ENCODE measurements at regions not wholly inside any gene's neighbourhood (a gene's known extent, or its start where the extent isn't known, plus 50 kb on each side); places are given as distances from the start of the nearest gene placed in this dataset.

GRCh38 chr9:108545436-108545835, 310.4 kb downstream of the ACTL7B start:
- DNase-seq: no peak

- no peak for DNase-seq
Observed at GRCh38 chr9:108544866-108545265, 310.9 kb downstream of the ACTL7B start.

- no peak for DNase-seq
Observed at GRCh38 chr9:108543251-108543778, 312.5 kb downstream of the ACTL7B start.

GRCh38 chr9:108537756-108538155, 318.0 kb downstream of the ACTL7B start:
- no peak for DNase-seq

GRCh38 chr9:108536836-108537601, 318.8 kb downstream of the ACTL7B start:
- no peak for DNase-seq

- no peak for DNase-seq
Observed at GRCh38 chr9:108535526-108535925, 320.3 kb downstream of the ACTL7B start.

GRCh38 chr9:108534741-108535140, 321.0 kb downstream of the ACTL7B start:
- DNase-seq: no peak

GRCh38 chr9:108530141-108530540, 325.6 kb downstream of the ACTL7B start:
- DNase-seq: no peak

- DNase-seq: no peak
Observed at GRCh38 chr9:108528231-108528630, 327.6 kb downstream of the ACTL7B start.

GRCh38 chr9:108526518-108526917, 329.3 kb downstream of the ACTL7B start:
- no peak for DNase-seq

GRCh38 chr9:108525186-108525585, 330.6 kb downstream of the ACTL7B start:
- no peak for DNase-seq

- DNase-seq: no peak
Observed at GRCh38 chr9:108521063-108521590, 334.7 kb downstream of the ACTL7B start.

- DNase-seq: no peak
Observed at GRCh38 chr9:108519437-108519836, 336.3 kb downstream of the ACTL7B start.

GRCh38 chr9:108517651-108518365, 338.0 kb downstream of the ACTL7B start:
- no peak for DNase-seq

- DNase-seq: no peak
Observed at GRCh38 chr9:108516391-108516790, 339.4 kb downstream of the ACTL7B start.

- DNase-seq: no peak
Observed at GRCh38 chr9:108515856-108516255, 339.9 kb downstream of the ACTL7B start.

- DNase-seq: no peak
Observed at GRCh38 chr9:108512426-108513173, 343.2 kb downstream of the ACTL7B start.

GRCh38 chr9:108511307-108511706, 344.5 kb downstream of the ACTL7B start:
- DNase-seq: no peak

- DNase-seq: no peak
Observed at GRCh38 chr9:108496846-108497245, 358.9 kb downstream of the ACTL7B start.

GRCh38 chr9:108489567-108489966, 366.2 kb downstream of the ACTL7B start:
- no peak for DNase-seq

GRCh38 chr9:108486831-108487230, 369.0 kb downstream of the ACTL7B start:
- DNase-seq: no peak

GRCh38 chr9:108484468-108484867, 371.3 kb downstream of the ACTL7B start:
- no peak for DNase-seq

GRCh38 chr9:108483676-108484075, 372.1 kb downstream of the ACTL7B start:
- no peak for DNase-seq

Data from activated CD4-positive, CD25-positive, alpha-beta regulatory T cell (primary cell).